ENCODE measurements at regions not wholly inside any gene's neighbourhood (a gene's known extent, or its start where the extent isn't known, plus 50 kb on each side); places are given as distances from the start of the nearest gene placed in this dataset.
"Not testable (repeated sequence)": the region's sequence is repeated elsewhere in the genome, so short reads cannot be mapped to it uniquely, and the experiment has no call there.

DNA sequence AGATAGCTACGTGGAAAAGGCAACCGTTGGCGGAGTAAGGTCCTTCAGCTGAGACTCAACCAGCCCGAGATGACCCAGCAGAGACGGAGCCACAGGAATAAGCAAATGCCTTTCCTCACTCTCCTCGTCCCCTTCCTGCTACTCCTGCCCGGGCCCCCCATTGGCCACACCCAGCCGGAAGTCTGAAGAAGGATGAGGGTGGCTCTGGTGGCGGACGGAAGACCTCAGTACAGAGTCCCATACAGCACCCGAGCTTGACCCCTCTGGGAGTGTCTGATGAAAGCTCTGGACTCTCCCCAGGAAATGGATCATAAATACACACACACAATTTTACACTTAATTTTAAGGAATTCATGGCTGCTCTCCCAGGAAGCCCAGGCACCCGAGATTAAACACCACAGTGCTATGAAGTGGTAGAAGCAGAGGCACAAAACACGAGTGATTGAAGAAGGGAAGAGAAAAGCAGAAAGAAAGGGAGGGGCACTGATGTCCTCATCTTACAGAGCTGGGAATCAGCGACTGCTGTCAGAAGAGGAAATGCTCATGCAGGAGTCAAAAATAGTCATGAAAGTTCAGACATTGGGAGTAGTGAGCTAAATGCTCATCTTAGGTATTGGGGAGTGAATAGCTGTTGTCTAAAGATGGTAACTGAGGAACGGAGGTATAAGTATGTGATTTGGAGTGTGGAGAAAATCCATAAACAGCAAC lies 125.6 kb downstream of the BANF2 start:
- TF ChIP-seq, protein P1, sequence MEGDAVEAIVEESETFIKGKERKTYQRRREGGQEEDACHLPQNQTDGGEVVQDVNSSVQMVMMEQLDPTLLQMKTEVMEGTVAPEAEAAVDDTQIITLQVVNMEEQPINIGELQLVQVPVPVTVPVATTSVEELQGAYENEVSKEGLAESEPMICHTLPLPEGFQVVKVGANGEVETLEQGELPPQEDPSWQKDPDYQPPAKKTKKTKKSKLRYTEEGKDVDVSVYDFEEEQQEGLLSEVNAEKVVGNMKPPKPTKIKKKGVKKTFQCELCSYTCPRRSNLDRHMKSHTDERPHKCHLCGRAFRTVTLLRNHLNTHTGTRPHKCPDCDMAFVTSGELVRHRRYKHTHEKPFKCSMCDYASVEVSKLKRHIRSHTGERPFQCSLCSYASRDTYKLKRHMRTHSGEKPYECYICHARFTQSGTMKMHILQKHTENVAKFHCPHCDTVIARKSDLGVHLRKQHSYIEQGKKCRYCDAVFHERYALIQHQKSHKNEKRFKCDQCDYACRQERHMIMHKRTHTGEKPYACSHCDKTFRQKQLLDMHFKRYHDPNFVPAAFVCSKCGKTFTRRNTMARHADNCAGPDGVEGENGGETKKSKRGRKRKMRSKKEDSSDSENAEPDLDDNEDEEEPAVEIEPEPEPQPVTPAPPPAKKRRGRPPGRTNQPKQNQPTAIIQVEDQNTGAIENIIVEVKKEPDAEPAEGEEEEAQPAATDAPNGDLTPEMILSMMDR (IDR thresholded peaks at IDR 0.05; ENCODE audit: borderline replicate concordance, control extremely low read depth, extremely low read depth, insufficient read depth, missing control alignments): no peak
- in situ Hi-C loops (cut with MboI; ENCODE audit: low sequenced_read_pairs, unreplicated experiment): no loop called here
- no peak for DNase-seq (ENCODE audit: low spot score)

DNA sequence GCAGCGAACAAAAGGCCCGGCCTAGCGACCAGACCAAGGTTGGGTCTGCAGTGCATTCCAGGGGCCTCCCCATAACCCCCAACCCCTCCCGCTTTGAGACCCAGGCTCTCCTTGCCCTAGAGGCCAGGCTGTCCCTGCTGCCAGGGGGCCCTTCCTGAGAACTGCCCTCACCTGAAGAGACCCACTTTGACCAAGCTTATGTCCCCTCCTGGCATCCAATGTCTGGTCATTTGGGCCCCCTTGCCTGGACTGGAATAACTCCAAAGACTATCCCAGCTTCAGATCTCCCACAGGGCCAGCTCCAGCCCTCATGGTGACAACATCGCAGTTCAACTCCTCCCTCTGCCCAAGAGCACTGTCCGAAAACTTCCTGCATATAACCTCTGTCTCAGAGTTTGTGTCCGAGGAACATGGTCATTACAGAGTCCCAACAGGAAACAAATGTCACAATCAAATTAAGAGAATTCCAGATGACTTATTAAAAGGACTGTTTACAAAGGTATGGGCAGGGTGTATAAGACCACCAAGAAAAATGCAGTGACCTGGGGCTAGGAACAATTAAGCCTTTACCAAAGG lies 125.0 kb downstream of the BANF2 start:
- DNase-seq (ENCODE audit: low spot score): no peak
- TF ChIP-seq, protein P1 (IDR thresholded peaks at IDR 0.05; ENCODE audit: borderline replicate concordance, control extremely low read depth, extremely low read depth, insufficient read depth, missing control alignments): no peak

DNA sequence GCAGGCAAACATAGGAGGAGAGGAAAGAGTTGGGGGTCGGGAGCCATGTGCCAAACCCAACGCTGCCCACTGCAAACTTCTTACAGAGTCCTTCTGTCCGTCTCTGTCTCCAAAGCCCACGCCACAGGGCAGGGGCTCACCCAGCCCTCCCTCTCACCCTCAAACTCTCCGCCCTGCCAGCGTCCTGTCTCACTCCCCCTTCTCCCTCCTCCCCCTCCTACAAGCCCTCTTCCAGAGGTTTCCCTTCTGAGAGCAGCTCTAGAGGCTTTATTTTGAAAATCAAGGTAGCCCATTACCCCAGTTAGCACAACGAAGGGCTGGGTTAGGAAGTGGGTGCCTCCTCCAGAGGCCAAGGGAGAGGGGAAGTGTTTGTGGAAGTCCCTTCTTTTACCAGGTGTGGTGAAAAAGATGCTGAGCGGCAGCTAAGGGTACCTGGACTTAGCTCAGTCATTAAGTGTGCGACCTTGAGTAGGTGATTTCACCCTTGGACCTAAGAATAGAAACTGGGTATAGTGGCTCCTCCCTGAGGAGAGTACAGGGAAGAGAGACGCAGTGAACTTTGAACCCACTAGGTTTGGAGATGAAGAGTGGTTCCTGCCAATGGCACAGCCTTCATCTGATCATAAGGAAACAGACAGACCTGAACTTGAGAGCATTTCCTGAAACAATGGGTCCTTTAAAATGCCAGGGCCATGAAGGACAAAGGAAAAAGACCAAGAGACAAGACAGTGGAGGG lies 123.8 kb downstream of the BANF2 start:
- in situ Hi-C loops (cut with MboI; ENCODE audit: low sequenced_read_pairs, unreplicated experiment): no loop called here
- no peak for DNase-seq (ENCODE audit: low spot score)
- TF ChIP-seq, protein P1 (IDR thresholded peaks at IDR 0.05; ENCODE audit: borderline replicate concordance, control extremely low read depth, extremely low read depth, insufficient read depth, missing control alignments): no peak

More for the DNA sequence above, 125.0 kb downstream of the BANF2 start:
- in situ Hi-C loops (cut with MboI; ENCODE audit: low sequenced_read_pairs, unreplicated experiment): no loop called here

DNA sequence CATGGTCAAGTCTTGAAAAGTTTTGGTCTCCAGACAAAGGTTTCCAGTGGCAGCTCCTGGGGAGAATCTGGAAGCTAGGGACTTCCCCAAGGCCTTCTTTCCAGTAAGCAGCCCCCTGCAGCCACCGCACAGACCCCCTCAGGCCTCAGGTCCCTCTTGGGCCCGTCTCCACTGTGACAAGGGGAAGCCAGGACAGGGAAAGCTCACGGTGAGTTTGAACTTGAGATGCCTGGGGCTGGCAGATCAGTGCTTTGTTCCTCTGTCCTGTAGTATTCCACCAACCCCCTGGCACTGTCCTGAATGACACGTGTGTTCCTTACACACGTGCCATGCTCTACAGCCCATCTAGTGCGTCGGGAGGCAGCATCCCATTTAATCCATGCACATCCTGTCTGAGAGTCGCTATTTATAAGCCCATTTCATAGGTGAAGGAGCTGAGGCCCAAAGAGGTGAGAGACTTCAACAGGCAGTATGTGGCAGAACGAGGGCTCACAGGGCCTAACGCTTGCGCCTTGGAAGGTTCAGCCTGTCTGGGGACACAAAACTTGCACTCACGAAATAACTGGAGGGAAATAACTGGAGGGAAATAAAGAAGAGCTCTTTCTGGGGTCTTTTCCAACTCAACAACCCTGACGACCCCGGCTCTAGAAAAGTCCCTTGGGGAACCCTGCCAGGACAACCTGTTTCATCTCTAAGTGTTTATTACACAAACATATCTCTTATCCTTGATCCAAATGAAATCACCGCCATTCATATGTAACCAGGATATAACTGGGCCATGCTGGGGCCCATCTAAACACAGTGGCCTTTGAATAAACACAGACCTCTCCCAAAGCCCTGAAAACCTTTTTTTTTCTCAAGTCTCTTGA lies 123.0 kb downstream of the BANF2 start:
- TF ChIP-seq, protein P1 (IDR thresholded peaks at IDR 0.05; ENCODE audit: borderline replicate concordance, control extremely low read depth, extremely low read depth, insufficient read depth, missing control alignments): no peak
- no peak for DNase-seq (ENCODE audit: low spot score)
- in situ Hi-C loops (cut with MboI; ENCODE audit: low sequenced_read_pairs, unreplicated experiment): no loop called here

DNA sequence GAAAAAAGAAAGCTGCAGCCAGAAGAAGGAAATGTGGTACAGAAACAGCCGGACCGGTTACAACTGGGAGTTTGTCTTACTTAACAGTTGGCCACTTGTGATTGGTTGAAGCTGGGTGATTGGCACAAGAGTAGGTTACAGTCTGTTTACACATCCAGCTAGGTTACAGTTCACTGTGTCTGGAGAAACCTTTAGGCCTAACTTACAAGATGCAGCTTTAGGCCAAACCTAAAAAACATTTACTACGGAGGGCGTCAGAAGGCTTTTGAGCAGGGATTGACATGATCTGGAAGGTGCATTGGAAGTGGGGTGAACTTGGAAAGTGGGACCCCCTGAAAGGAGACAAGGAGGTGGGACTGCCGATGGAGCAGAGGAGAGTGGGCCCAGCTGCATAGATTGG lies 122.3 kb downstream of the BANF2 start:
- TF ChIP-seq, protein P1 (IDR thresholded peaks at IDR 0.05; ENCODE audit: borderline replicate concordance, control extremely low read depth, extremely low read depth, insufficient read depth, missing control alignments): no peak
- DNase-seq (ENCODE audit: low spot score): no peak
- in situ Hi-C loops (cut with MboI; ENCODE audit: low sequenced_read_pairs, unreplicated experiment): no loop called here

DNA sequence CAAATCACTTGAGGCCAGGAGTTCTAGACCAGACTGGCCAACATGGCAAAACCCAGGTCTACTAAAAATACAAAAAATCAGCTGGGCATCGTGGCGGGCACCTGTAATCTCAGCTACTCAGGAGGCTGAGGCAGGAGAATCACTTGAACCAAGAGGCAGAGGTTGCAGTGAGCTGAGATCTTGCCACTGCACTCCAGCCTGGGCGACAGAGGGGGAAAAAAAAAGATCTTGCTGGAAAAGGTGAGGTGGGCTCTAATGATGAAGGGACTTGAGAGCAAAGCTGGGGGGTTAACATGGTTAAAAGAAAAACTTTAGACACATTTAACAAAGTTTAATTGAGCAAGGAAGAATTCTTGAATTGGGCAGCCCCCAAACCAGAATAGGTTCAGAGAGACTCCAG lies 121.8 kb downstream of the BANF2 start:
- in situ Hi-C loops (cut with MboI; ENCODE audit: low sequenced_read_pairs, unreplicated experiment); DNase-seq (ENCODE audit: low spot score): not testable (repeated sequence)
